ENCODE measurements at regions not wholly inside any gene's neighbourhood (a gene's known extent, or its start where the extent isn't known, plus 50 kb on each side); places are given as distances from the start of the nearest gene placed in this dataset.
A peak's percentile ranks its signal among the peaks of the same experiment; 100 is the strongest.
"Not testable (repeated sequence)": the region's sequence is repeated elsewhere in the genome, so short reads cannot be mapped to it uniquely, and the experiment has no call there.

DNA sequence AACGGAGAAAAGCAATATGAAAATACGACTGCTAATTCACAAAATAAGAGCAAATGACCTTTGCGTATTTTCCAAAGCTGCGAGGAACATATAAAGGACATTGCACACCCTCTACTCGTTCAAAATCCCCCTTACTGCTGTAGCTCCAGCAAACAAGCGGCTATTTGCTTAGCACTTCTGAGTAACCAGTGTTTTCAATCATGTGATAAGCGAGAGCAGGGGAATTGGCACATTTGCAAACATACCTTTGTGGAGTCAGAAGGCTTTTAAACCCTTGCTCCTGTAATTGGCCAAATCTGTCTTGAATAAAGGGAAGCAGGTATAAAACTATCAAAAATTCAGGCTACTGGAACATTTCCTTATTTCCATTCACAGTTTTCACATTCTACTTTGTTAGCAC, 610.2 kb downstream of the UBE2NL start:
- DNase-seq, result no peak

DNA sequence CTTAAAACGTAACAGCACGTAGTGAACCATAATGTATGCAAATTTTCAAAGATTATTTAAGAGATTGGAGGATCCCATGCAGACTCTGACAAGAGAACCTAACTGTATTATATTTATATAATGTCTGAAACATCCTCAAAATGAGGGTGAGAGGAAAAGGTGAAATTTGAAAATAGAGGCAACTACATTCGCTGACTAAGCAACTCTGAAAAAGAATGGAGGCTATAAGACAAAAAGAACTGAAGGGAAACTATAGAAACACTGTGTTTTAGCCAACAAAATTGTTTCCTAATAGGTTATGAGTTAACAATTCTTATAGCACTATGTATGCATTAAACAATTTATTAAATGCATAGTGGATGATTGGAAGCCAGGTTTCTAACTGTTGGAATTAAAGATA, 648.0 kb downstream of the UBE2NL start:
- no peak for DNase-seq

DNA sequence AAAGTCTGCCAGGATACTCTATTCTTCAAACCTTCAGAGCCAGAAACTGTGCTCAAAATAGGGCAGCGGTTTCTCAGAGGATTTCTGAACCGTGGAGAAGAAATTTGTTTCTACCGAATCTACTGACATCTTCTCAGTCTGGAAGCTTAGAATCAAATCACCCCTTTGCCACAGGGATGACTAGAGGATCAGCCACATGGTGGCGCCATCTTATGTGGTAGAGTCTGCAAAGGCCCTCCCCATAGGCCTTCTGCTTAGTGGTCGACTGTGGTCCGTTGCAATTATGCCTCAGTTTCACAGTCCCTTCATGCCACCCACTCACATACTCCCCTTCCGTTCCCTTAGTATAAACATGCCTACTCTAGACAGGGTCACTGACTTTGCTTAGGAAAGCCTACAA, 680.7 kb upstream of the SPANXN1 start:
- DNase-seq, result peak in 1 of 56 donors; percentile 4

DNA sequence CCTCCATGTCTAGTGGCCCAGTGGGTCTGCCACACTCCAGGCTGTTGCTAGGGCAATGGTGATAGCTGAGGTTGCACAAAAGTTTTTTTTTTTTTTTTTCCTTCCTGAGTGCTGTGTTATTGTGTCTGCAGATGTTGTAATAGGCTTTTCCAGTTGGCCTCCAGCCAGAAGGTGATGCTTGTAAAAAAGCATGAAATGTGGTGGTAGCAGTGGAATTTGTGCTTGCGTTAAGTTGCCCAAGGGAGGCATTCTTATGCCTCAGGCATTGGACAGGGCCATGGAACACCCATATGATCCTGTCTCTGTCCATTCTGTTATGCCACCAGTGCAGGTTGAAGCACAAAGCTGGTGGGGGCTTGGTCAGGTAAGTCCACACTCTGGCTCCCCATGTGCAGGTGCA, 660.5 kb upstream of the SPANXN1 start:
- DNase-seq, result no peak

DNA sequence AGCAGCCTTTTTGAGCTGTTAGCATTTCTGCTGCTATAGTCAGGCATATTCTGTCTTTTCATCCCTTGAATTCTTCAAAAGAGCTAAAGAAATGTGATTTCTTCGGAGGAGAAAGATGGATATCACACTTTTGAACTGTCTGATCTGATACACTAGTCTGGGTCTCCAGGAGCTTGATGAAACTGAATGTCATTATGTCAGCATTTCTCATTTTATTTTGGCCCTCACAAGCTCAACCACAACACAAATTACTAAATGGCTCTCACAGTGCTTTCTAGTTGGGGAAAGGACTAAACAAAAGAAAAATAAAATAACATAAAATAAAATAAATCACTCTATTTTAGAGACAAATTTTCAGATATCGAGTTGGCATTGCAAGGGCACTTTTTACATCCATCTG, 655.3 kb upstream of the SPANXN1 start:
- no peak for DNase-seq

DNA sequence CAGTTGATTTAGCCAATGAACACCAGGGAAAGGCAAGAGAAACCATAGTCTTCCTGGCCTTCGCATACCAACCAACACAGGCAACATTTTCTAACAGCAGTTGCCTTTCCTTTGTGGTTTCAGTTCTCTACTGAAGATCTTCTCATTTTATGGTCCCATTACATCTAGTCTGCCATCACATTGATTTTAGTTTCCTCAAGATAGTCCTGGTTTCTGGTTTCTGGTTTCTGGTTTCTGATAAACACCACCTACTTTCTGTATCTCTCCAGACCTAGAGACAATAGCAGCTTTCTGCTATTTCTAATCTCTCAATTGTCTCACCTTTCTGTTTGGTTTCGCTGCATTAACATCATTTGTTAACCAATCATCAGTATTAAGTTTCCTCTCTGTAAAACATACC, 646.3 kb upstream of the SPANXN1 start:
- no peak for DNase-seq

DNA sequence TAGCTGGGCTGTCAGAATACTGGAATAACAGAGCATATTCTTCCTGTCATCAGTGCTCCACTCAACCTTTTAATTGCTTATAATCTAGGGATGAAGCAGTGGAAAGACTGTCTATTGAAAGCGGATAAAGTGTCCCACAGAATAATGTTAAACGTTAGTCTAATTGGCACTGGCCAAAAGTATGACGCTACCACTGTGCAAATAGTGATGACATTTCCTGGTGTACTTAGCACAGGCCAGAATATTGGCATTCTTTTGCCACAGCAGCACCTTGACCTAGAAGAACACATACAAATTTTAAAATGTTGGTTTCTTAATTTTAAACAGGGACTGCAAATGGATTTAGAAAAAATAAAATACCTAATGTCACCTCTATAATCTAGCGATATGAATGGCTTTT, 635.2 kb upstream of the SPANXN1 start:
- DNase-seq, result no peak

DNA sequence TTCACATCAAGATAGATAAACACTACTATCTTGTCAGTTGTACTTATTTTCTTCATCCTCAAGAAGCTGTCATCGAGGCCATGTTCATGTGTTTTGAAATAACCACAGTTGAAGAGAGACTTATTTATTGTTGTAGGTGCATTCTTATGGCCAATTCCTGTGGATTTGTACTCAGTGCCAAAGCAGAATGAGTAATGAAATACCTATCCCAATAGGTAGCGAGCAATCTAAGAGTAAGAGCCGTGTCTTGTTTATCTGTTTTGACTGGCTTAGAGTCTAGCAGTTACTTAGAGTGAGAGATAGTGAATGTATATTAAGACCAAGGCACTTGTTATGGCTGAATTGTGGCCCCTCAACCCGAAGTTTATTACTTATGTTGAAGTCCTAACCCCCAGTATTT, 631.0 kb upstream of the SPANXN1 start:
- DNase-seq, result no peak

DNA sequence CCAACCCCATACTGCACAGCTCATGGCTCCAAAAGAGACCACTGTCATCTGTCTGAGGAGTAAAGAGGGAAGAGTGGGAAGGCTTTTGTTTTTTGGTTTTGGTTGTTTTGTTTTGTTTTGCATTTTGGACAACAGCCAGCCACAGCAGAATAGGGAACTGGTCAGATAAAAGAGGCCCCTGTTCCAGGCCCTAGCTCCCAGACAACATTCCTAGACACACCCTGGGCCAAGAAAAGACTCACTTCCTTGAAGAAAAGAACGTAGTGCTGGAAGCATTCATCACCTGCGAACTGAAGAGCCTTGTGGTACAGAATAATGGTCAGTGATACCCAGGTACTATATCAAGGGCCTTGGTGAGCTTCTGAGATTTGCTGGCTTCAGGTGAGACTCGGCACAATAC, 619.4 kb upstream of the SPANXN1 start:
- DNase-seq, result no peak

DNA sequence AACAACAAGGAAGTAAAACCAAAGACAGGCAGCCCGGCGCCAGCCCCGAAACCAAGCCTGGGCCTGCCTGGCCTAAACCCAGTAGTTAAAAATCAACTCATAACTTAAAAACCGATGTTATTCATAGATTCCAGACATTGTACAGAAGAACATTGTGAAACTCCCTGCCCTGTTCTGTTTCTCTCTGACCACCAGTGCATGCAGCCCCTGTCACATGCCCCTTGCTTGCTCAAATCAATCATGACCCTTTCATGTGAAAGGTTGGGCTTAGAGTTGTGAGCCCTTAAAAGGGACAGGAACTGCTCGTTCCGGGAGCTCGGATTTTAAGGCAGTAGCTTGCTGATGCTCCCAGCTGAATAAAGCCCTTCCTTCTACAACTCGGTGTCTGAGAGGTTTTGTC, 612.9 kb upstream of the SPANXN1 start:
- DNase-seq, result not testable (repeated sequence)

DNA sequence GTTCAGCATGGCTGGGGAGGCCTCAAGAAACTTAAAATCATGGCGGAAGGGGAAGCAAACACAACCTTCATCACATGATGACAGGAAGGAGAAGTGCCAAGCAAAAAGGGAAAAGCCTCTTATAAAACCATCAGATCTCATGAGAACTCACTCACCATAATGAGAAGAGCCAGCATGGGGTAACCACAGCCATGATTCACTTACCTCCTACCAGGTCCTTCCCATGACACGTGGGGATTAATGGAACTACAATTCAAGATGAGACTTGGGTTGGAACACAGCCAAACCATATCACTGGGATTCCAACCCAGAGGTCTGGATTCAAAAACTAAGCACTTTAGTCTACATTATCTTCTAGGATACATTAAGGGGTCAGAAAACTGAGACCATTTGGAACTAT, 609.6 kb upstream of the SPANXN1 start:
- DNase-seq, result no peak

DNA sequence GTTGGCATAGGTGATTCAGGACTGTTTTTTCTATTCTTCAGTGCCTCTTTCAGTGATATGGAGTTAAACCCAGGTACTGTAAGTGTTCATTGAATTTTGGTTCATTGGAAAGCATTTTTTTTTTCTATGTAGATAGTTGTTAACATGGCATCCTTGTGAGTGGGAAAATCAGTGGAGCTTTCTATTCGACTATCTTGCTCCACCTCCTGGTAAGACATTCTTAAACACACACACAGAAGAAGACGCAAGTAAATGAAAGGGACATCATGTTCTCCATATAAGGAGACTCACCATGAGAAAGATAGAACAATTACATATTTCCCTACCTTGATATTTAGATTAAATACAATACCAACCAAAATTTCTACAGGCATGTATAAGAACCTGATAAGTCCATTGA, 598.5 kb upstream of the SPANXN1 start:
- no peak for DNase-seq

DNA sequence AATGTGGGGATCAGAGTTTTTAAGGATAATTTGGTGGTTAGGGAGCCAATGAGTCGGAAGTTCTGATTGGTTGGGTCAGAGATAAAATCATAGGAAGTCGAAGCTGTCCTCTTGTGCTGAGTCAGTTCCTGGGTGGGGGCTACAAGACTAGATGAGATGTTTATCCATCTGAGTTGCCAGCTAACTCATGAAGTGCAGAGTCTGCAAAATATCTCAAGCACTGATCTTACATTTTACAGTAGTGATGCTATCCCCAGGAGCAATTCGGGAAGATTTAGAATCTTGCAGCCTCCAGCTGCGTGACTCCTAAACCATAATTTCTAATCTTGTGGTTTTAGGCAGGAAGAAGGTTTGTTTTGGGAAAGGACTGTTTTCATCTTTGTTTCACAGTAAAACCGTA, 565.8 kb upstream of the SPANXN1 start:
- no peak for DNase-seq

DNA sequence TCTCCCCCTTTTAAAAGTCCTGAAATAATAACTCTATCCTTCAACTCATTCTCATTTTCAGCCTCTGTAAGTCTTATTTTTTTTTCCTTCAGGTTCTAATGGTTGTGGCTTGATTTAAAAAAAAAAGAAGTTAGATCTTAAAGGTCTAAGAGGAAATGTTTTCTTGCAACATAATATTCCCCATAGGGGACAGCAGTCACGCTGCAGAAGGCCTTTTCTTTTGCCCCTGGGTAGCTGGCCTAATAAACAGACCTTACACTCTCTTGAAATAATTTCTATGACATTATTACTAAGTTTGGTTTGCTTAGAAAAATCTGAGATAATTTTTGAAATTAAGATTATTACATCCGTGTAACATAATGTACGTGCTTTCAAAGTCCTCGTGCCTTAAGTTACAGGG, 564.1 kb upstream of the SPANXN1 start:
- DNase-seq, result no peak

DNA sequence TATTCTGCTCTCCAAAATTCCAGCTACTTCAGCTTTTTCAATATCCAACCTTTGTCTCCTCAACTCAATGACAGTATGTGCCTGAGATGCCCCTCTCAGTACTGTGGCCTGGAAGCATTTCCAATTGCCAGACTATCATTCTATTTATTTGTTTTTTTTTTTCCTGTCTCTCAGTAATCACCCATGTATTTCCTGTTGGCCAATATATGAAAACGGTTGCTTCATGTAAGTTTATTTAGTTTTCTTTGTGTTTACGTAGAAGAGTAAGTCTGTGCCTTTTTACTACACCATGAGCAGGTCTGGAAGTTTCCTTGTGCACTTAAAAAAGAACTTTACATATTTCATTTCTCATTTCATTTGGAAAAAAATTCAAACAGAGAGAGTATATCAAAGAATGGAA, 537.5 kb upstream of the SPANXN1 start:
- DNase-seq, result no peak

DNA sequence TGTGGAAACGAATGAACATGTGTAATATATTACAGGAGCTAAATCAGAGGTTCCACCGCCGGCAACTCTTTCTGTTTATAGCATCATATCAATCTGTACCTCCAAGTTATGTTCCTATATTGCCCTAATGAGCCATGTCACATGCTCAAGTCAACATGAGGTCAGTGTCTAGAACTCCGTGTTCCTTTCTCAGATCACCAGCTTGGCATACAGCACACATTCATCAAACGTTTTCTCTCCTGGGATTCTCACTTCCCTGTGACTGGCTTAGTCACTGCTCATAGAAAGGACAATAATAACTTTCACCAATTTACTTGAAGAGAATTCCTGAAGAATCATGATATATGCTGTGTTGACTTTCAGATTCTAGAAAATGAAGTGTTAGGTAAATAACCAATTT, 532.0 kb upstream of the SPANXN1 start:
- DNase-seq, result no peak

DNA sequence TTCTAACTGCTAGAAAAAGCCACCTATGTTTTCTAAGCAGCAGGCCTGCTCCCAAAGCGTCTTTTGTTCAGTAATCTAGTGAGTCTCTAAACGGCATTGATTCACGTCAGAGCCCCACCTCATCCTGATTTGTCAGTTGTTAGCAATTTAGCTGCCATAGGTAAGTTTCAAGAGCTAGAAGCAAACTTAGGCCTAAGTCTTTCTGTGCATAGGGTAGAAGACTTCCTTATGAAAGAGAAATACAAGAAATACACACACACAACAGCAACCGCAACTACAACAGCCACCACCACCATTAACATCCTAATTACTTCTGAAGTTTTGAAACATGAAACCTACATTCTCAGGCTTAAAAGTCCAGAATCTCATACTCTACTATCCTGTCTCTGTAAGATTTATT, 531.1 kb upstream of the SPANXN1 start:
- DNase-seq, result no peak

DNA sequence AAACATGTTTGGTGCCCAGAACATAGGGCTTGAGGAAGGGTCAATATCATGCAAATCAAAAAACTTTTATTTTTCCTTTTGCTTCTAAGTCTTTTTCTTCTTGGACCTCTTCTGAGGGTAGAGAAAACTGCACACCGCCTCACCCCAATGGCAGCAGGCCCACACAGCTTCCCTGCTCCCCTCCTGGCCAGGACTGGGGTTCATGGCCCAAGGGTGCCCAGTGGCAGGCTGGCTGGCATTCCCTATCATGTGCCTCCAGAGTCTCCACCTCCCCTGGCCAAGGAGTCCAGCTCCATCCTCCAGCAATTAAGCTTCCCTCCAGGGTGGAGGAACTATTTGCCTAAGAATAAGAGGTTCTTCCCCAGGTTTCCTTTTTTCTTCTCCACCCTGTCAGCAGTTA, 529.6 kb upstream of the SPANXN1 start:
- no peak for DNase-seq

DNA sequence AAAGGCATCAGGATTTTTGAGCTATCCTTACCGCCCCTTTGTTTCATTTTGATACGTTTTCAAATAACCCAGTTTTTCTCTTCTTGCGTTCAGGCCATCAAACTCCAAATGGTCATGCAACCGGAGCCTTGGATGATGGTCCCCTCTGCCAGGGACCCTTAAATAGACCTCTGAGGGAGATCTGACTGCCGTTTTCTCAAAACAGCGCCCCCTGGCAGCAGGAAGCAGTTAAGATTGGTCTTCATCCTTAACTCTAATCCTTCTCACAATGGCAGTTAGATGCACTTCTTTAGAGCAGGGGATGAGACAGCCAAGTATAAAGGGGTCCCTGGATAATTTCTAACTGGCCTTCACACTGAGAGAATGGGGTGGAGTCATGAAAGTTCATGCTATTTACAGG, 525.0 kb upstream of the SPANXN1 start:
- no peak for DNase-seq

DNA sequence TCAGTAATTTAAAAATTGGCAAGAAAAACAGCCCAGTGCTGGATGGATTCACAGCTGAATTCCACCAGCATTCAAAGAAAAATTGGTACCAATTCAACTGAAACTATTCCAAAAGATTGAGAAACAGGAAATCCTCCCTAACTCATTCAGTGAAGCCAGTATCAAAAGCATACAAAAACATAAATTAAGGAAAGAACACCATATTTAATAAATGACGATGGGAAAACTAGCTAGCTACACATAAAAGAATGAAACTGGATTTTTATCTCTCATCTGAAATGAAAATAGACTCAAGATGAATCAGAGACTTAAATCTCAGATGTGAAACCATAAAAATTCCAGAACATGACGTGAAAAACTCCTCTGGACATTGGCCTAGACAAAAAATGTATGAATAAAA, 516.8 kb upstream of the SPANXN1 start:
- no peak for DNase-seq

DNA sequence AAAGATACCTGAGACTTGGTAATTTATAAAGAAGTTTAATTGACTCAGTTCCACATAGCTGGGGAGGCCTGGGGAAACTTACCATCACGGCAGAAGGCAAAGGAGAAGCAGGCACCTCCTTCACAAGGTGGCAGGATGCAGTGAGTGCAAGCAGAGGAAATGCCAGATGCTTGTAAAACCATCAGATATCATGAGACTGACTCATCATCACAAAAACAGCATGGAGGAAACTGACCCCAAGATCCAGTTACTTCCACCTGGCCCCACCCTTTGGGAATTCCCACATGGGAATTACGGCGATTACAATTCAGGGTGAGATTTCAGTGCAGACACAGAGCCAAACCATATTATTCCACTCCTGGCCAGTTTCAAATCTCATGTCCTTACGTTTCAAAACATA, 514.7 kb upstream of the SPANXN1 start:
- DNase-seq, result no peak

DNA sequence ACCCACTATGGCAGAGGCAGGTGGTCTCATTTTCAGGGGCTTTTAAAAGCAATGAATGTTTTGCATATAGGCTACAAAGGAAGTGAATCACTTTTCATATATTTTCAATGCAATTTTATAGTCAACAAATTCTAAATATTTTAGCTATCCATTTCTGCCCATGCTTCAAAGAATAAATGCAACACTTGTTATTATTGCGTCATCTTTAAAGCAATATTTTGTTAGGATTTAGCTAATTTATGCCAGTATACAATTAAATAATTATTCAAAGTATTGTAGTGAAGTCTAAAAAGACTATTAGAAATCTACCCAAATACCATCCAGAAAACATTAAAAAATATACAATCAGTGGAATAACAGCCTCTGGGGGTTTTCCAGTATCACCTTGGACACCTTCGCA, 509.1 kb upstream of the SPANXN1 start:
- DNase-seq, result no peak

DNA sequence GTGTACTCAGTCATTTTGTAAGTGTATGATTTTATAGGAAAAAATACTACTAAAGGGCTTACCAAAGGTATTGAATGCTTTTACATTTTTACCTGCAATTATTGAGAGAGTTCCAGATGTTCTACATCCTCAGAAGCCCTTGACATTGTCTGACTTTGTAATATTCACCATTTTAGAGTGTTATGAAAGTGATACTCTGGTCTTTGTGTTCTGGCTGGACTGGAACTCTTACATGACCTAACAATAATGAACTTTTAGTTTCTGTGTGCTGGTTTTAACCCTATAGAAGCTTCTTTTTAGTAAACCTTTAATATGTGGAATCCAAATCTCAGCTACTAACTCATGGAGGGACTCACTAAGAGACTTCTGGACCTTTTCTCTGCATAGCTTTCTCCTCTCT, 478.8 kb upstream of the SPANXN1 start:
- no peak for DNase-seq

DNA sequence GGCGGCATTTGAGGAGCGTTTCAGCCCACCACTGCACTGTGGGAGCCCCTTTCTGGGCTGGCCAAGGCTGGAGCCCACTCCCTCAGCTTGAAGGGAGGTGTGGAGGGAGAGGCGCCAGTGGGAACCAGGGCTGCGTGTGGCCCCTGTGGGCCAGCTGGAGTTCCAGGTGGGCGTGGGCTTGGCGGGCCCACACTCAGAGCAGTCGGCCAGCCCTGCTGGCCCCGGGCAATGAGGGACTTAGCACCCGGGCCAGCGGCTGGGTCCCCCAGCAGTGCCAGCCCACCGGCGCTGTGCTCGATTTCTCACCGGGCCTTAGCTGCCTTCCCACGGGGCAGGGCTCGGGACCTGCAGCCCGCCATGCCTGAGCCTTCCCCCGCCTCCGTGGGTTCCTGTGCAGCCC, 463.8 kb upstream of the SPANXN1 start:
- not testable (repeated sequence) for DNase-seq

DNA sequence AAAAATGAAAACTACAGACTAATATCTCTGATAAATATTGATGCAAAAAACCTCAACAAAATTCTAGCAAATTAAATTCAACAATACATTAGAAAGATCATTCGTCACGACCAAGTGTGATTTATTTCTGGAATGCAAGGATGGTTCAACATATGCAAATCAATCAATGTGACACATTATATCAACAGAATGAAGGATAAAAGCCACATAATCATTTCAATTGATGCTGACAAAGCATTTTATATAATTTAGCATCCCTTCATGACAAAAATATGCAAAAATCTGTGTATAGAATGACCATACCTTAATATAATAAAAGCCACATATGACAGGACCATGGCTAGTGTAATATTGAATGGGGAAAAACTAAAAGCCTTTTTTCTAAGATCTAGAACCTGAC, 457.2 kb upstream of the SPANXN1 start:
- no peak for DNase-seq
